ELF-1 (cell line): ENCODE measurements at regions not wholly inside any gene's neighbourhood (a gene's known extent, or its start where the extent isn't known, plus 50 kb on each side); places are given as distances from the start of the nearest gene placed in this dataset.

Source experiments
- DNase-seq: peaks from one replicate; pipeline ENCODE4 v3.0.0-alpha.2; 2016; ENCODE audit warnings: low read depth, low spot score

DNA sequence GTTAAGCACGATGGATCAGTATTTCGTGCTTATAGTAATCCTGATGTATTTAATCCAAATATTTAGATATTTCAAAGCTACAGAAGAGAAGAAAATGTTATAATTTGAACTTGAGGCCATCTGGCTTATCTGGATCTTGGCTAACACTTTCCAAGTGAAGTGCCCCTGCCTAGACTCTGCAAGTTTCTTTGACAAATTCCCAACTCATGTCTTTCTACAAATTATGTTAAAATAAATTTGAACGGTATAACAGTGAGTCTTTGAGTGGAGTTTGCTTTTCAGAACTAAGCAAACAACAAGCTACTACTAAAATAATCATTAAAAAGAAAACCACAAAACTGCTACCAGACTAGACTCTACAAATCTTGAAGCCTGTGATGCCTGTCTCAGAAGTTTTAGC is 374.4 kb upstream of the PRICKLE1 start:
- DNase-seq, result no peak

DNA sequence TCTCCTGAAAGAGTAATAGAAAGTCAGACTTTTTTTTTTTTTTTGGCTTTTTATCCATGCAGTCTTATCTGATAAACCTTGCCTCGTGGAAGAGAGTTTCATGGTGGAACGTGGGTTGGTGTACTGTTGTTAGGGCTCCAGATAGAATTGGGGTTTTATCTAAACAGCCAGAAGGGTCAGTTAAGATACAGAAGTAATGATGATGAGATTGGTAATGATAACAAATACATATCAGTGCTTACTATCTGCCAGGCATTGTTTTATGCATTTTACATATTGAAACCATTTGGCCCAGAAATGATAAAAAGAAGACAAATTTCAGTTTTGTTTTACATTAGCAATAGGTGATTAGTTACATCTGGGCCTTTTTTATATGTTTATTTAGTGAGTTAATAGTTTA is 372.8 kb upstream of the PRICKLE1 start:
- DNase-seq, result no peak

DNA sequence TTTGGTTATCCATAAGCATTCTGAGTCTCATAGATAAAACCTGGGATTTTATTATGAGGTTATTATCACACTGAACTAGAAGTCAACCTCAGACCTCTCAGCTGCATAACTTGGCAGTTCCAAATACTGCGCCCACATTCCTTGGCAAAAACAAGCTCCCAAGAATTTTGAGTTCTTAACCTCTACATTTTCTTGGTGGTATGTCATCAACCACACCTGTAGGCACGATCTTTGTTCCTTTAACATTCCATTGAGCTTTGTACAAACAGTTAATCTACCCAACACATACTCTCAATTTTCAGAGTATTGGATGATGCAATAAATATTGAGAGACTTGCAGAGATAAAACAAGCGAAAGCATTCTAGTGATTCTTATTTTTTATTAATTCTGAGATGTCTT is 371.8 kb upstream of the PRICKLE1 start:
- no peak for DNase-seq

DNA sequence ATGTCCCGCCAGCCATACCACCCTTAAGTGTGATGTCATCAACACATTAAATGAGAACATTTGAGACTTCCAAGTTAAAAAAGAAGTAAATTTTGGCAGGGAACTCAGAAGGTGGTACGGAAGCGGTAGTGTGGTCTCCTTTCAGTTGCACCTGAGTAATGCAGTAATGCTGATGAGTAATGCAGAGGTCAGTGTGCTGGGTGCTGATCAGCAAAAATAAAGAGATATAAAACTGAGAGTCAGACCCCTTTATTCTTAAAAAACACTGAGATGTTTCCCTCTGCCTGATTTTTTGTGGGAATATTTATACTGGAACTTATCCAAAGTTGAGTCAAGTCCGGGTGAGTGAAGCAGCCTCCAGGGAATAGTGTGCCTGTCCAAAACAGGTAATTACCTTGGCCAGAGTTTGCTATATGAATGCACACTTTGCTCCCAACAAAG is 370.6 kb upstream of the PRICKLE1 start:
- DNase-seq, result no peak

DNA sequence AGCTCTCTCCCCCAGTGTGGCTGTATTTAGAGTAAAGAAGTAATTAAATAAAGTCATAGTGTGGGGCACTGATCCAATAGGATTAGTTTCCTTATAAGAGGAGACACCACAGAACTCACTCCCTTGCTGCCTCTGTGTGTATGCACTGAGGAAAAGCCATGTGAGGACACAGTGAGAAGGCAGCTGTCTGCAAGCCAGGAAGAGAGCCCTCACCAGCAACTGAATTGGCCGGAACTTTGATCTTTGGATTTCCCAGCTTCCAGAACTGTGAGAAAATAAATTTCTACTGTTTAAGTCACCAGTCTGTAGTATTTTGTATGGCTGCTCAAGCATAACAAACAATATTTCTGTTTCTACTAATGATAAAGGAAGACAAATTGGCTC is 368.7 kb upstream of the PRICKLE1 start:
- DNase-seq, result no peak

DNA sequence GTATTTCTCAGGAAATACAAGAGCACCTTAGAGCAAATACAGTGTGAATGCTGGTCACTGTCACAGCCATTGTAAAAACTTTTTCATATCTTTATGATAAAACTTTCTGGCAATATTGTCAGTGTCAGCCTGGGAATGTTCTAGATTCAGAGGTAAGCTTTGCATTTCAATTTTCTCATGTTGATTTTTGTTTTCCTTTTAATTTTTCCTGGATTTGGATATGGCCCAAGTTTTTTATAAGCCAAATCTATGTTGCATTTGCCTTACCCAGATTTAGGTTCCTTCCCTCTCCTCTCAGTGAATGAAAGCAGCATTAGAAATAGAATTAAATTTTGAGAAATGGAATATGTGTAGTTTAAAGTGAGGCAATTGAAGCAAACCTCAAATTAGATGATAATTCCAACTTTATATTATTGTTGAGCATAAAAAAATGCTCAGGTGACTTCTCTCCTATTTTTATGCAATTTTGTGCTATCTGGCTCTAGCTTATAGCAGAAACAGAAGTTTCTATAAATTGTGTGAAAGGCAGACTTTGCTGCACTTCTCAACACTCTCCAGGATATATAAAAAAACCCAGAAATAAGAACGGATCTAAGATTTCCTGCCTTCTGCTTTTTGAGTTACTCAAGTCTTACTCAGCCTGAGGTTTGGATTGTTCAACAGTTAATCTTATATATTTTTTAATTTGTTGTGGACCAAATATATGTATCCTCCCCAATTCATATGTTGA is 368.2 kb upstream of the PRICKLE1 start:
- DNase-seq, result no peak

DNA sequence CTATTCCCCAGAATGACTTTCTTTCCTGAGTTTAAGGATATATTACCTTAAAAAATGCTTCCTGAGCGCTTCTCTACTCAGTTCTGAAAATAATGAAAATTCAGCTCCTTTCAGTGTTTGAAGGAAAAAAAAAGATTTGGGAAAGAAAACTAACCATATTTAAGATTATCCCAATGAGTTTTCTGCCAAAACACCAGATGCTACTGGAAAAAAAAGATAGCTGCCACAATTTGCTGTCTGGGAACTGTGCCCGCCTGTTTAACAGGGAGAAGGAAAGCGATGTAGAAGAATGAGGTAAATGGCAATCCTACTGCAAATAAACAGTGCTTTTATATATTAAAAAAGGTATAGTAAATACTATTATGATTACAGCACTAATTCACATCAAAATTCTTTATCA is 367.6 kb upstream of the PRICKLE1 start:
- DNase-seq, result no peak

DNA sequence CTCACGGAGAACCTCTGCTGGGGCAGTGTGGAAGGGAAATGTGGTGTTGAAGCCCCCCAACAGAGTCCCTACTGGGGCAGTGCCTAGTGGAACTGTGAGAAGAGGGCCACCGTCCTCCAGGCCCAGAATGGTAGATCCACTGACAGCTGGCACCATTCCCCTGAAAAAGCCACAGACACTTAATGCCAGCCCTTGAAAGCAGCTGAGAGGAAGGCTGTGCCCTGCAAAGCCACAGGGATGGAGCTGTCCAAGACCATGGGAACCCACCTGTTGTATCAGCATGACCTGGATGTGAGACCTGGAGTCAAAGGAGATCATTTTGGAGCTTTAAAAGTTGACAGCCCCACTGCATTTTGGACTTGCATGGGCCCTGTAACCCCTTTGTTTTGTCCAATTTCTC is 363.5 kb upstream of the PRICKLE1 start:
- no peak for DNase-seq

DNA sequence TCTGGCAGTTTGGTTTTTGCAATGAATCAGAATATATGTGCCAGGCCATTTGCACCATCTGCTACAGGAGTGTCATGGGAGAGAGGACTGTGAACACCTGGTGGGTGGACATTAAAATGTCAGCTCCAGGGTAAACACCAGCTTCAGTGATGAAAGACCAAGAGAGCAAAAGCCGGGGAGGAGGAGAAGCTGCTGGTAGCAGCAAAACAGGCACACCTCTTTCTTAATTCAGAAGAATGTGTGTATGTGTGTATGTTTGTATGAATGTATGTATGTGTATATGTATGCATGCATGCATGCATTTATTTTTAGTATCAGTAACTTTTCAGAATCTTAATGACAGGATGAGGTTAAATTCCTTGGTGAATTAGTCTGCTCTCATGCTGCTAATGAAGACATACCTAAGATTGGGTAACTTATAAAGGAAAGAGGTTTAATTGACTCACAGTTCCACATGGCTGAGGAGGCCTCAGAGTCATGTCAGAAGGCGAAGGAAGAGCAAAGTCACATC is 357.4 kb upstream of the PRICKLE1 start:
- DNase-seq, result no peak

DNA sequence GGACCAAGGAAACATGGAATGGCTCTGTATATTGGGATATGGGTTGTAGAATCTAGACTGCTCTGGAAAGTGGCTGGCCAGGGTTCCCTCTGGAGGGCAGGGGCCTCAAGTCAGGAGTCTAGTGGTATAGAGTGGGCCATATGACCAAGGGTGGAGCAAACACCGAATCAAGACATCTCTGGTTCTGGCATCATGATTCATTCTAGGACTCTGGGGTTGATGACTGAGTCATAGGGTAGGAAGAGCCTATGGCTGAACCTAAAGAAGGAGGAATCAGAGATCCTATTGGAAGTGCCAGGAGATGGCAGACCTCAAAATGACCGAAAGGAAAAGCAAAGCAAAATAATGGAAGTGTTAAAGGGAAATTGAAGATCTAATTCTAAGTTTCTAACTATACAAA is 356.4 kb upstream of the PRICKLE1 start:
- no peak for DNase-seq

DNA sequence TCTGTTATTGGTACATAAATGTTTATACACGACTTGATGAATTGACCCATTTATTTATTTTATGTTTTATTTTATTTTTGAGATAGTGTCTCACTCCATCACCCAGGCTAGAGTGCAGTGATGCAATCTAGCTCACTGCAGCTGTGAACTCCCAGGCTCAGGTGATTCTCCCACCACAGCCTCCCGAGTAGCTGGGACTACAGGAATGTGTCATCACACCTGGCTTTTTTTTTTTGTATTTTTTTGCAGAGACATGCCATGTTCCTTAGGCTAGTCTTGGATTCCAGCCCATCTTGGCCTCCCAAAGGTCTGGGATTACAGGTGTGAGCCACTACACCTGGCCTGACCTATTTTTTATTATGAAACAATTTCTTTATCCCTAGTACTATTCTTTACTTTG is 355.0 kb upstream of the PRICKLE1 start:
- no peak for DNase-seq

DNA sequence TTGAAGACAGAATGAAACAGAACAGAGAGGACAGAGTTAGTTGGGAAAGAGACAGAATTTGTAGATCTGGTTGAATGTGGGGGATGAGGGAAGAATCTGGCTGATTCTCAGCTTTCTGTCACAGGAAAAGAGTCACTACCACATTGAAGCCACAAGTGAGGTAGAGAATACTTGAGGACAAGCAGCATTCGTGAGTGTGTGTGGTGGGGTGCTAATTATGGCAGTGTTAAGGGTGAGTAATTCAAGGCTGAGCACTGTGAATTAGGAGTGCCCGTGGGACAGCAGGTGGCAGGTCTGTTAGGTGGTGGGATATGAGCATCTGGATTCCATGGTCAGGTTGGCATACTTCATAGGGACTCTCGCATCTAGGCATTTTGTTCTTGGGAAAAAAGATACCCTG is 347.4 kb upstream of the PRICKLE1 start:
- no peak for DNase-seq

DNA sequence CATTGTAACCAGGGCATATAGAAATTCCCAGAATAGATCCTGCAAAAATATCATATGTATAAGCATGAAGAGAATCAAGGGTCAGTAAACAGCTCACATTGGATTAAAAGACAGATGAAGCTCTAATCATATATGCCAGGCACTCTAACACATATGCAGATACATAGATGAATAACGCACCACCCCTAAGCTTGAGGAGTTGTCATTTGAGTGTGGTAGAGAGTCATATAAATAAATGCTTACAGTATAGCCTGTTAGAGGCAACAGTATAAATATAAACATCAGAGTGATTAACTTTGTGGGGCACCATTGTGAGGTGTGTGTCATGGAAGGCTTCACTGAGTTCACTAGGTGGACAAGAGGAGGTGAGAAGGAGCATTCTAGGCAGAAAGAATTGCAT is 346.7 kb upstream of the PRICKLE1 start:
- DNase-seq, result no peak

DNA sequence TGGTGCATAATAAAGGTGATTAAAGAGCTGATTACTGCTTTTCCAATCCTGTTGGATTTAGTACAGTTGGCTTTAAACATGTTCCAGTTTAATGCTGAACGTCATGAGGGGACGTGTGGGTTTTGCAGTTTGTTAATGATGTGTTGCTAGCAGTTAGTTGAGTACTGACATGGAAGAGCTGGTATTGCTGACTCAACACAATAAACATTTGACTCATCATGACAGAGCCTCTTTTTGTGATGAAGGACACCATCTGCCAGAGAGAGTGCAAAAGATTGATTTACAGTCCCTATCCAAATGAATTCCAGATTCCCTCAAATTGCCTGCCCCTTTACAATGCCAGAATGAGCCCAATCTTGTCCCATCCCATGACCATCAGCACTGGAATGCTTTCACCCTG is 346.2 kb upstream of the PRICKLE1 start:
- no peak for DNase-seq

DNA sequence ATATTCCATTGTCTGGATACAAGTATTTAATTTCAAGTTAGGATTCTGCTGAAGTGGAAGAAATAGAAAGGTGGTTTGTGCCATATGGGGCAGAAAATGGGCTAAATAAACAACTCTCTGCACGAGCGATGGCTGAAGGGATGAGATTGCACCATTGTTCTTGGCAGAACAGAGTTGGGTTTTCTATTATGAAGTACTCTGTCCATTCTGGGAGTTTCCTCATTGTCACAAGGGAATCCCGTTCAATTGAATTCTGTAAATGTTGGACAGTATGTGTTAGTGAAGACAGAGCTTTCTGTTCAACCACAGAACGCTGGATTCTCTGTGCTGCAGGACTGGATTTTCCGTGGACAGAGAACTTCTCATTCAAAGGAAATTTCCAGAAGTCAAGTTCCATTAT is 345.5 kb upstream of the PRICKLE1 start:
- DNase-seq, result no peak

DNA sequence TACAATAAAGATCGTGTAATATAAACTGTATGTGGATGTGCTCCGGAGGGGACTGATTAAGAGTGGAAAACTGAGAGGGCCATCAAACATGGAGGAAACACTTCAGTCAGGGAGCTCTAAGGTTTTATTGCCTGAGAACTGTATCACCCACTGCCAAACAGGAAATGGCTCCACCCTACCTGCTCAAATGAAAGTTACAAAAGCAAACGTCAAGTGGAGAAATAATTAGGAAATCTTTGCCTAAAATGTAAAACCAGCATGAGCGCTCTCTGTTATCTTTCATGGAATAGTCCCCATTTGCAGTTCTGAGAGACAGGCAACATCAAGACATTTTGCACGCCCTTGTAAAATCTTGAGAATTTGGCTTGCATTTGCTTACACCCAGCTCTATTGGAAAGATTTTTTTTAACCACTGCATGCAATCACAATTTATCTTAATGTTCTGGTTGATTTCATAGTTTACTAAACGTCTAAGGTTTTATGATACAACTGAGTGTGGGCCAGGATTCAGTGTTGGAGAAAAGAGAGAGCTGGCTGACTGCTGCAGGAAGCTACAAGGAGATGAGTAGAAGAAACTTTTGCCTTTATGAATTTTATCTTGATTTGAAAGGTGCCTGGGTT is 344.0 kb upstream of the PRICKLE1 start:
- DNase-seq, result no peak

DNA sequence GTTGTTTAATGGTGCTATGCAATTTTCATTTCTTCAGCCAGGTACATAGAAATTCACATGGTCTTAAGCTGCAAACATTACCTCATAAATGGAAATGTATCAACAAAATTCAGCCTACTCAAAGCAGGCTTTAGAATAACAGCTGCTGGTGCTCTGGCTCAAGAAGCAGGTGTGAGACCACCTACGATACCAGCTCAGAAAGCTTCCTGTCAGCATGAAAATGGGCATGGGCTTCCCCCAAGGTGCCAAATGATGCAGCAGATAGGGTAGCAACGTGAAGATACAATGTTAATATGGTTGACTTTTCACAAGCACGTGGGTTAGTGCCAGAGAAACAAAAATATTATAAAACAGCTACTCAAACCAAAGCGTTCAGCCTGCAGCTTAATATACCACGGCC is 343.4 kb upstream of the PRICKLE1 start:
- no peak for DNase-seq

DNA sequence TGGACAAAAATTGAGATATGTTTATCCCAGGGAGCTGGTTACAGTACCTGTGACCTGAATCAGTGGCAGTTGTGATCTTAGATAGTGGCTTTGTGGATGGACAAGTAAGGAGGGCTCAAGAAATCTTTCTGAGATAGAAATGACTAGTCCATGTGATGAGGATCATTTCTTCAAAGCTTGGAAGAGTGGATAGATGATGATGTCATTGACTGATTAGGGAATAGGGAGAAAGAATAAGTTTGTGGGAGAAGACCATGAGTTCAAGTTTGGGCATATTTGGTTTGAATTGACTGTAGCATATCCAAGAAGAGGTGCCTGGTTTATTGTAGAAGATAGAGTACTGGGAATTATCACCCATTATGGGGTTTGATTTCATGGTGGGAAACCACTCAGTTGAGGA is 336.7 kb upstream of the PRICKLE1 start:
- no peak for DNase-seq

DNA sequence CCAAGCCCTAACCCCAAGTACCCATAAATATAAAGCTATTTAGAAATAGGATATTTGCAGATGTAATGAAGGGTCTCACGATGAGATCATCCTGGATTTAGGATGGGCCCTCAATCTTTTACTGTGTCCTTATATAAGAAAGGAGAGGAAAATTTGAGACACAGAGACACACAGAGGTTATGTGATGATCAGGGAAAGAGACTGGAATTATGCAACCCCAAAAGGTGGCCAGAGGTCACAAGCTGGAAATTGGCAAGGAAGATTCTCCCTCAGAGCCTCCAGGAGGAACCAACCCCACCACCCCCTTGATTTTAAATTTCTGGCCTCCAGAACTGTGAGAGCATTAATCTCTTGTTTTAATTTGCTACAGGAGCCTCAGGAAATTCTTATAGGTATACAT is 334.9 kb upstream of the PRICKLE1 start:
- DNase-seq, result no peak

DNA sequence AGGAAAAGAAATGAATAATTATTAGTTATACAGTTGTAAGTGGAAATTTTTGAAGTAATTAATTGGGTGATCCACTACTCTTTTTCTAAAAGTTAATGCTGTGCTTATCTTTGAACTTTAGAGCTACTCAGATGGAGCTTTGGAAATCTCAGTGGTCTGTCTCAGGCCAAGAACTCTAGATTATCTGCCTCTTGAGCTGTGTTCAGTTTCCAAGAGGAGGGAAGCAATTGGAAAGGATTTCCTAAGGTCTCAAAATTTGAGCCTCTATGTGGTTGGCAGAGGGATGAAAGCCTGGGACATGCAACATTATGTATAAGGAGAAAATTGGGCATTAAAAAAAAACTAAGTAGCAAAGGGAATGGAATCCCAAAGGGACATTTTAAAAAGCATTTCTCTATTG is 334.0 kb upstream of the PRICKLE1 start:
- no peak for DNase-seq

DNA sequence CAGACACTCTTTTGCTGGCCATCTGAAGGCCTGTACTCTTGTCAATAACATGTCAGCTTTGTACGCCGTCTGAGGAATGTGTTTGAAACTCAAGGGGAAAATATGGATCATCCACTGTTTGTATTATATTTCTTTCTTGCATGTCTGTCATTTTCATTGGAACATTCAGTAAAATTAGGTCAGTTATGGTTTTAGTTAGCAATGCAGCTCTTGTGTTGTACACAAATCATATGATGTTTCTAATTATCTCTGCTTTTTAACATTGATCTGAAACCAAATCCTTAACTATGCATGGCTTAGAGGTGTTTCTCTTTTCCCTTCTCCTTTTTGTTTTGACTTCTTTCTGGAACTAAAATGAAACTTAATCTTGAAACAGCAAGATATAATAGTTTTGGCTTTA is 333.6 kb upstream of the PRICKLE1 start:
- no peak for DNase-seq

DNA sequence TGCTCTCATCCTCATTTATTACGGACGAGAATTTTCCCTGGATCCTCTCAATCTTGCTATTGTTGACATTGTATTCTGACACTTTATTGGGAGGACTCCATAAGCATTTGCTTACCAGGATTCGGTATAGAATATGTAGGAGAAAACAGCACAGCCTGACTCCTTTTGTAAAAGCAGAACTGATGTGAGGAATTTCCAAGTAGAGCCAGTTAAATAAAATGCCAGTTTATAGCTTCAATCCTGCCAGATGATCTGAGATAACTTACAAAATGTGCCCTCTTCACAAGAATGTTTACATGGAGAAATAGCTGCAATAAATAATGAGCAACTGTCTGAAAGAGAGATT is 332.9 kb upstream of the PRICKLE1 start:
- no peak for DNase-seq

DNA sequence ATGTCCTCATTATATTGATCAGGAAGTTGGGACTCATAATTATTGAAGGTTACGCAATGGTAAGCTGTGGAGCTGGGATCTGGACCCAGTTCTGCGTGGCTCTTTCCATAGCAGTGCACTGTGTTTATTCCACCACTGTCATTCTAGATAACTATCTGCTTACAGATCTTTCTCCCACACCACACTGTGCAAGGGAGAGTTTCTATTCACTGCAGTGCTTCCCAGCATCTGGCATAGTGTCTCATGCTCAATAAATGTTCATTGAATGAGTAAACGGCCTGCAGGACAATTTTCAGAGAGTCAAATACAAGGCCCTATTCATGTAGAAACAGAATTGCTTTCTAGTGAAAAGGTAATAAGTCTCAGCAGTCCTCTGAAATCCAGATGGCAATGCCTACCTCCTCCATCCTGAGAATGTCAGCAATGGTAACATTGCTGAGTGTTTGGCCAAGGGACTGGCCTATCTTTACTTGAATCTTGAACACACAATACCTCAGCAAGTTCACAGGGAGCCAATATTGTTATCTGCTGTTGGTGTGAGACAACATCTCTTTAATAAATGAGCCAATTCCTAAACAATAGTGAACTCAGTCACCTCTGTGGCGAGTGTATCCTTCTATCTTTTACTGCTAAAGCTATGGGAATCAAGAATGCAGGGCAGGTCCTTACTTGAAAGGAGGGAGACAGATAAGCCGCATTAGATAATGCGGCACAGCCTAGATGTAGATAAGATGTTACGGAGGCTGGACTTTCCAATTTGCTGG is 332.4 kb upstream of the PRICKLE1 start:
- DNase-seq, result peak; percentile 16
